Vagina (tissue), 2 donors: ENCODE measurements at regions not wholly inside any gene's neighbourhood (a gene's known extent, or its start where the extent isn't known, plus 50 kb on each side); places are given as distances from the start of the nearest gene placed in this dataset.

Experiments
- POLR2A ChIP-seq, 2 donors: fragments of 450-650 bp; IDR thresholded peaks; one replicate each; pipeline ENCODE4 v1.6.1; 2017; ENCODE audit warnings: antibody characterized with exemption in 2 of 2, mild to moderate bottlenecking in 2 of 2, moderate library complexity in 2 of 2
- POLR2AphosphoS5 ChIP-seq, 2 donors: sonication (generic); formaldehyde crosslinking; IDR thresholded peaks; one replicate each; pipeline ENCODE4 v1.9.0; 2017; ENCODE audit warnings: antibody characterized with exemption in 2 of 2, mild to moderate bottlenecking in 2 of 2, low read depth in 1 of 2; ENCODE audit not compliant: insufficient read depth in 1 of 2
- TF ChIP-seq, protein P1 (sequence below), 3 experiments: fragments of 450-650 bp in 2 of 3; fragments of 200-600 bp in 1 of 3; sonication (generic) in 1 of 3; IDR thresholded peaks; one replicate each; pipeline ENCODE4 v1.5.1; 2017 to 2019; ENCODE audit warnings: antibody characterized with exemption in 3 of 3, mild to moderate bottlenecking in 2 of 3, moderate library complexity in 2 of 3

DNA sequence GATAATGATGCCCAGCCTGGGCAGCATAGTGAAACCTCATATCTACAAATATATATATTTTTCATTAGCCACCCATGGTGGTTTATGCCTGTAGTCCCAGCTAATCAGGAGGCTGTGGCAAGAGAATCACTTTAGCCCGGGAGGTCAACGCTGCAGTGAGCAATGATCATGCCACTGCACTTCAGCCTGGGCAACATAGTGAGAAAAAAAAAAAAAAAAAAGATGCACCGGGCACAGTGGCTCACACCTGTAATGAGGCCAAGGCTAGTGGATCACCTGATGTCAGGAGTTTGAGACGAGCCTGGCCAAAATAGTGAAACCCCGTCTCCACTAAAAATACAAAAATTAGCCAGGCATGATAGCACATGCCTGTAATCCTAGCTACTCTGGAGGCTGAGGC lies 50.2 kb upstream of the ADRA1B start:
- TF ChIP-seq POLR2A (IDR thresholded peaks at IDR 0.05), result no peak
- TF ChIP-seq, protein P1, sequence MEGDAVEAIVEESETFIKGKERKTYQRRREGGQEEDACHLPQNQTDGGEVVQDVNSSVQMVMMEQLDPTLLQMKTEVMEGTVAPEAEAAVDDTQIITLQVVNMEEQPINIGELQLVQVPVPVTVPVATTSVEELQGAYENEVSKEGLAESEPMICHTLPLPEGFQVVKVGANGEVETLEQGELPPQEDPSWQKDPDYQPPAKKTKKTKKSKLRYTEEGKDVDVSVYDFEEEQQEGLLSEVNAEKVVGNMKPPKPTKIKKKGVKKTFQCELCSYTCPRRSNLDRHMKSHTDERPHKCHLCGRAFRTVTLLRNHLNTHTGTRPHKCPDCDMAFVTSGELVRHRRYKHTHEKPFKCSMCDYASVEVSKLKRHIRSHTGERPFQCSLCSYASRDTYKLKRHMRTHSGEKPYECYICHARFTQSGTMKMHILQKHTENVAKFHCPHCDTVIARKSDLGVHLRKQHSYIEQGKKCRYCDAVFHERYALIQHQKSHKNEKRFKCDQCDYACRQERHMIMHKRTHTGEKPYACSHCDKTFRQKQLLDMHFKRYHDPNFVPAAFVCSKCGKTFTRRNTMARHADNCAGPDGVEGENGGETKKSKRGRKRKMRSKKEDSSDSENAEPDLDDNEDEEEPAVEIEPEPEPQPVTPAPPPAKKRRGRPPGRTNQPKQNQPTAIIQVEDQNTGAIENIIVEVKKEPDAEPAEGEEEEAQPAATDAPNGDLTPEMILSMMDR (IDR thresholded peaks at IDR 0.05), result no peak
- no peak for TF ChIP-seq POLR2AphosphoS5 (IDR thresholded peaks at IDR 0.05; ENCODE audit: insufficient read depth in 1 of 2, low read depth in 1 of 2)
